Endothelial cell (in vitro differentiated cells): ENCODE measurements at regions not wholly inside any gene's neighbourhood (a gene's known extent, or its start where the extent isn't known, plus 50 kb on each side); places are given as distances from the start of the nearest gene placed in this dataset.

Experiments
- DNase-seq: peaks from one replicate; pipeline ENCODE4 v3.0.0; 2021; ENCODE audit warnings: low spot score
- H3K27ac Mint-ChIP-seq: one replicate; pipeline ENCODE4 v1.8.0; 2021; ENCODE audit warnings: mixed read lengths, inconsistent platforms; ENCODE audit not compliant: unreplicated experiment
- H3K27me3 Mint-ChIP-seq: one replicate; pipeline ENCODE4 v1.8.0; 2021; ENCODE audit warnings: mild to moderate bottlenecking, moderate library complexity, mixed read lengths, inconsistent platforms; ENCODE audit not compliant: unreplicated experiment
- H3K36me3 Mint-ChIP-seq: one replicate; pipeline ENCODE4 v1.8.0; 2021; ENCODE audit warnings: mild to moderate bottlenecking, low read depth, mixed read lengths, inconsistent platforms; ENCODE audit not compliant: unreplicated experiment
- H3K4me1 Mint-ChIP-seq: one replicate; pipeline ENCODE4 v1.8.0; 2021; ENCODE audit warnings: mild to moderate bottlenecking, mixed read lengths, inconsistent platforms; ENCODE audit not compliant: unreplicated experiment
- H3K4me3 Mint-ChIP-seq: one replicate; pipeline ENCODE4 v1.8.0; 2021; ENCODE audit warnings: mild to moderate bottlenecking, mixed read lengths, inconsistent platforms; ENCODE audit not compliant: unreplicated experiment
- H3K9me3 Mint-ChIP-seq: one replicate; pipeline ENCODE4 v1.8.0; 2021; ENCODE audit warnings: mixed read lengths, inconsistent platforms; ENCODE audit not compliant: unreplicated experiment
- CTCF ChIP-seq: fragments of 200-600 bp; sonication (generic); IDR thresholded peaks from one replicate; pipeline ENCODE4 v1.5.0; 2021; ENCODE audit warnings: antibody characterized with exemption; ENCODE audit not compliant: unreplicated experiment

GRCh38 chr12:13377698-13378097, 181.2 kb downstream of the EMP1 start:
- H3K27me3 Mint-ChIP-seq, result no peaks in the 10 kb centered on the region
- DNase-seq, result no peak
- no peaks in the 10 kb centered on the region for H3K9me3 Mint-ChIP-seq
- H3K36me3 Mint-ChIP-seq, result no peaks in the 10 kb centered on the region
- peaks cover 2% of the 10 kb centered on the region for H3K4me1 Mint-ChIP-seq
- TF ChIP-seq CTCF, result no peak
- no peak overlapping the region for H3K27ac Mint-ChIP-seq
- no peak overlapping the region for H3K4me3 Mint-ChIP-seq

- H3K4me1 Mint-ChIP-seq, result peaks cover 2% of the 10 kb centered on the region
These were observed 180.3 kb downstream of the EMP1 start for GRCh38 chr12:13376610-13377373.

GRCh38 chr12:13375583-13376345, 179.2 kb downstream of the EMP1 start:
- Mint-ChIP-seq H3K9me3 (no peaks in the 10 kb centered on the region), H3K27ac (no peak overlapping the region), H3K4me3 (no peak overlapping the region), H3K36me3 (no peaks in the 10 kb centered on the region), H3K4me1 (peaks cover under 1% of the 10 kb centered on the region), H3K27me3 (peaks cover under 1% of the 10 kb centered on the region)
- TF ChIP-seq CTCF, result no peak
- no peak for DNase-seq

More at GRCh38 chr12:13376610-13377373, 180.3 kb downstream of the EMP1 start:
- Mint-ChIP-seq H3K36me3 (no peaks in the 10 kb centered on the region), H3K4me3 (no peak overlapping the region), H3K27ac (no peak overlapping the region), H3K9me3 (no peaks in the 10 kb centered on the region), H3K27me3 (no peaks in the 10 kb centered on the region)
- DNase-seq, result no peak
- TF ChIP-seq CTCF, result no peak

GRCh38 chr12:13374793-13375192, 178.3 kb downstream of the EMP1 start:
- Mint-ChIP-seq H3K9me3 (no peaks in the 10 kb centered on the region), H3K4me1 (no peaks in the 10 kb centered on the region), H3K4me3 (no peak overlapping the region), H3K27ac (no peak overlapping the region), H3K36me3 (no peaks in the 10 kb centered on the region), H3K27me3 (peaks cover 2% of the 10 kb centered on the region)
- DNase-seq, result no peak
- no peak for TF ChIP-seq CTCF

- DNase-seq, result no peak
- Mint-ChIP-seq H3K9me3 (no peaks in the 10 kb centered on the region), H3K27me3 (peaks cover 2% of the 10 kb centered on the region), H3K4me3 (no peak overlapping the region), H3K4me1 (no peaks in the 10 kb centered on the region), H3K36me3 (no peaks in the 10 kb centered on the region), H3K27ac (no peak overlapping the region)
- no peak for TF ChIP-seq CTCF
These were observed 177.3 kb downstream of the EMP1 start for GRCh38 chr12:13373803-13374202.
